ENCODE measurements at regions not wholly inside any gene's neighbourhood (a gene's known extent, or its start where the extent isn't known, plus 50 kb on each side); places are given as distances from the start of the nearest gene placed in this dataset.

GRCh38 chr3:174441588-174442301 lies 417.4 kb upstream of the NAALADL2 start:
- peak overlapping the region; percentile 97 to 99 for H3K27ac ChIP-seq
- no peak for DNase-seq (ENCODE audit: low spot score)
- H3K4me1 ChIP-seq (ENCODE audit: control insufficient read depth in 1 of 2, low read depth in 2 of 2) = peaks cover 5 to 24% of the 10 kb centered on the region in 2 donors
- H3K4me3 ChIP-seq = peak overlapping the region; percentile 85
- no peak for ATAC-seq (ENCODE audit: insufficient number of reproducible peaks, low FRiP score, low read depth)
- no peaks in the 10 kb centered on the region for H3K36me3 ChIP-seq
- no peak for TF ChIP-seq CTCF (IDR thresholded peaks at IDR 0.05)
- no peaks in the 10 kb centered on the region for H3K27me3 ChIP-seq (replicated peaks; ENCODE audit: insufficient read depth)
- H3K9me3 ChIP-seq = no peaks in the 10 kb centered on the region

- peak overlapping the region; percentile 85 for H3K4me3 ChIP-seq
- H3K36me3 ChIP-seq = no peaks in the 10 kb centered on the region
- peaks cover 5 to 24% of the 10 kb centered on the region in 2 donors for H3K4me1 ChIP-seq (ENCODE audit: control insufficient read depth in 1 of 2, low read depth in 2 of 2)
- H3K27me3 ChIP-seq (replicated peaks; ENCODE audit: insufficient read depth) = no peaks in the 10 kb centered on the region
- no peak for TF ChIP-seq CTCF (IDR thresholded peaks at IDR 0.05)
- no peaks in the 10 kb centered on the region for H3K9me3 ChIP-seq
- ATAC-seq (ENCODE audit: insufficient number of reproducible peaks, low FRiP score, low read depth) (no peak), DNase-seq (ENCODE audit: low spot score) (no peak)
- H3K27ac ChIP-seq = peak overlapping the region in 1 of 2 donors; percentile 97
Measured at GRCh38 chr3:174442302-174442682, 416.8 kb upstream of the NAALADL2 start.

GRCh38 chr3:174444391-174444790 lies 414.7 kb upstream of the NAALADL2 start:
- no peak overlapping the region for H3K27ac ChIP-seq
- peaks cover 5% of the 10 kb centered on the region for H3K9me3 ChIP-seq
- no peak for ATAC-seq (ENCODE audit: insufficient number of reproducible peaks, low FRiP score, low read depth)
- DNase-seq (ENCODE audit: low spot score) = no peak
- H3K4me3 ChIP-seq = no peak overlapping the region
- no peaks in the 10 kb centered on the region for H3K36me3 ChIP-seq
- H3K27me3 ChIP-seq (replicated peaks; ENCODE audit: insufficient read depth) = no peaks in the 10 kb centered on the region
- H3K4me1 ChIP-seq (ENCODE audit: control insufficient read depth in 1 of 2, low read depth in 2 of 2) = peaks cover under 1 to 17% of the 10 kb centered on the region in 2 donors
- no peak for TF ChIP-seq CTCF (IDR thresholded peaks at IDR 0.05)

- Histone ChIP-seq H3K27ac (no peak overlapping the region), H3K27me3 (replicated peaks; ENCODE audit: insufficient read depth) (no peaks in the 10 kb centered on the region), H3K4me1 (ENCODE audit: control insufficient read depth in 1 of 2, low read depth in 2 of 2) (no peaks in the 10 kb centered on the region), H3K36me3 (no peaks in the 10 kb centered on the region), H3K9me3 (no peaks in the 10 kb centered on the region), H3K4me3 (no peak overlapping the region)
- no peak for TF ChIP-seq CTCF (IDR thresholded peaks at IDR 0.05)
- no peak for DNase-seq (ENCODE audit: low spot score)
- no peak for ATAC-seq (ENCODE audit: insufficient number of reproducible peaks, low FRiP score, low read depth)
Measured at GRCh38 chr3:174457758-174458157, 401.4 kb upstream of the NAALADL2 start.

- H3K4me3 ChIP-seq = no peak overlapping the region
- H3K9me3 ChIP-seq = no peaks in the 10 kb centered on the region
- DNase-seq (ENCODE audit: low spot score) (no peak), ATAC-seq (ENCODE audit: insufficient number of reproducible peaks, low FRiP score, low read depth) (no peak)
- H3K27me3 ChIP-seq (replicated peaks; ENCODE audit: insufficient read depth) = no peaks in the 10 kb centered on the region
- no peak for TF ChIP-seq CTCF (IDR thresholded peaks at IDR 0.05)
- no peak overlapping the region for H3K27ac ChIP-seq
- H3K4me1 ChIP-seq (ENCODE audit: control insufficient read depth in 1 of 2, low read depth in 2 of 2) = no peaks in the 10 kb centered on the region
- H3K36me3 ChIP-seq = no peaks in the 10 kb centered on the region
Measured at GRCh38 chr3:174460831-174461230, 398.3 kb upstream of the NAALADL2 start.

Data from thoracic aorta (tissue), 2 donors.